ENCODE measurements at regions not wholly inside any gene's neighbourhood (a gene's known extent, or its start where the extent isn't known, plus 50 kb on each side); places are given as distances from the start of the nearest gene placed in this dataset.
A peak's percentile ranks its signal among the peaks of the same experiment; 100 is the strongest.

- TF ChIP-seq POLR2AphosphoS5 (IDR thresholded peaks at IDR 0.05) (no peak), POLR2A (IDR thresholded peaks at IDR 0.05) (no peak), CTCF (IDR thresholded peaks at IDR 0.05 in 8 of 11, conservative IDR thresholded peaks at IDR 0.05 in 3 of 11) (no peak)
- no peak for DNase-seq
- intact Hi-C loops (cut with DNase I; ENCODE audit: low total_unique reads): no loop called here
- H3K4me1 ChIP-seq: no peaks in the 10 kb centered on the region
- H3K27ac ChIP-seq: no peak overlapping the region
- H3K27me3 ChIP-seq (replicated peaks in 1 of 7): no peaks in the 10 kb centered on the region
- peaks cover 0 to 15% (median 2%) of the 10 kb centered on the region in 8 donors for H3K9me3 ChIP-seq
- H3K4me3 ChIP-seq: no peak overlapping the region
- H3K36me3 ChIP-seq: no peaks in the 10 kb centered on the region
These were observed 1202.1 kb downstream of the ADGRL3 start for GRCh38 chr4:62402088-62402806.

- Histone ChIP-seq H3K27ac (no peak overlapping the region), H3K27me3 (replicated peaks in 1 of 7) (no peaks in the 10 kb centered on the region), H3K4me1 (no peaks in the 10 kb centered on the region), H3K9me3 (peaks cover 0 to 5% (median 0%) of the 10 kb centered on the region in 8 donors), H3K36me3 (no peaks in the 10 kb centered on the region), H3K4me3 (no peak overlapping the region)
- intact Hi-C loops (cut with DNase I; ENCODE audit: low total_unique reads): no loop called here
- TF ChIP-seq POLR2A (IDR thresholded peaks at IDR 0.05) (no peak), POLR2AphosphoS5 (IDR thresholded peaks at IDR 0.05) (no peak), CTCF (IDR thresholded peaks at IDR 0.05 in 8 of 11, conservative IDR thresholded peaks at IDR 0.05 in 3 of 11) (no peak)
- DNase-seq: peak; percentile 15
- WGBS, 5 donors: 18 to 37% (median 29%) methylated on average over 4 of the region's 4 CpGs
These were observed 1199.1 kb downstream of the ADGRL3 start for GRCh38 chr4:62399242-62399641.

DNA sequence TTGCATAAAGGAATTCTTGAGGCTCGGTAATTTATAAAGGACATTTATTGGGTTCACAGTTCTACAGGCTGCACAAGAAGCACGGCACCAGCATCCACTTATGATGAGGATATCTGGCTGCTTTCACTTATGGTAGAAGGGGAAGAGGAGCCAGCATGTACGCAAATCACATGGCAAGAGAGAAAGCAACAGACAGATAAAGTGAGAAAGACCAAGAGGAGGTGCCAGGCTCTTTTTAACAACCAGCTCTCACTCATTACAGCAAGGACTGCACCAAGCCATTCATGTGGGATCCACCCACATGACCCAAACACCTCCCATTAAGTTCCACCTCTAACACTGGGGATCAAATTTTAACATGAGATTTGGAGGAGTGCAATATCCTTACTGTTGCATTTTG, 1198.2 kb downstream of the ADGRL3 start:
- Histone ChIP-seq H3K4me1 (no peaks in the 10 kb centered on the region), H3K36me3 (no peaks in the 10 kb centered on the region), H3K27ac (no peak overlapping the region), H3K9me3 (peaks cover 0 to 5% (median 0%) of the 10 kb centered on the region in 8 donors), H3K27me3 (replicated peaks in 1 of 7) (no peaks in the 10 kb centered on the region), H3K4me3 (no peak overlapping the region)
- peak; percentile 14 for DNase-seq
- TF ChIP-seq POLR2AphosphoS5 (IDR thresholded peaks at IDR 0.05) (no peak), CTCF (IDR thresholded peaks at IDR 0.05 in 8 of 11, conservative IDR thresholded peaks at IDR 0.05 in 3 of 11) (no peak), POLR2A (IDR thresholded peaks at IDR 0.05) (no peak)
- intact Hi-C loops (cut with DNase I; ENCODE audit: low total_unique reads): no loop called here
- 77 to 86% (median 80%) methylated on average over 3 of the region's 3 CpGs for WGBS, 5 donors

GRCh38 chr4:62394766-62395165, 1194.6 kb downstream of the ADGRL3 start:
- Histone ChIP-seq H3K27me3 (replicated peaks in 1 of 7) (no peaks in the 10 kb centered on the region), H3K4me1 (no peaks in the 10 kb centered on the region), H3K9me3 (peaks cover 0 to 5% (median 0%) of the 10 kb centered on the region in 8 donors), H3K27ac (no peak overlapping the region), H3K36me3 (no peaks in the 10 kb centered on the region), H3K4me3 (no peak overlapping the region)
- intact Hi-C loops (cut with DNase I; ENCODE audit: low total_unique reads): no loop called here
- 0 to 13% (median 6%) methylated on average over 1 of the region's 1 CpG for WGBS, 5 donors
- no peak for TF ChIP-seq CTCF (IDR thresholded peaks at IDR 0.05 in 8 of 11, conservative IDR thresholded peaks at IDR 0.05 in 3 of 11)
- no peak for TF ChIP-seq POLR2A (IDR thresholded peaks at IDR 0.05)
- TF ChIP-seq POLR2AphosphoS5 (IDR thresholded peaks at IDR 0.05): no peak
- no peak for DNase-seq
